ENCODE measurements at regions not wholly inside any gene's neighbourhood (a gene's known extent, or its start where the extent isn't known, plus 50 kb on each side); places are given as distances from the start of the nearest gene placed in this dataset.
"Not testable (repeated sequence)": the region's sequence is repeated elsewhere in the genome, so short reads cannot be mapped to it uniquely, and the experiment has no call there.

- DNase-seq (no peak), ATAC-seq (no peak)
- H3K9me3 Mint-ChIP-seq = no peaks in the 10 kb centered on the region
- H3K36me3 Mint-ChIP-seq (ENCODE audit: insufficient read depth) = no peaks in the 10 kb centered on the region
- H3K4me3 Mint-ChIP-seq = no peak overlapping the region
- no peaks in the 10 kb centered on the region for H3K27me3 Mint-ChIP-seq (ENCODE audit: low read depth)
- H3K4me1 Mint-ChIP-seq (ENCODE audit: low read depth) = peaks cover 3% of the 10 kb centered on the region
These were observed 99.5 kb downstream of the FMR1NB start for GRCh38 chrX:148080593-148080992.

- Mint-ChIP-seq H3K27me3 (ENCODE audit: low read depth) (no peaks in the 10 kb centered on the region), H3K4me1 (ENCODE audit: low read depth) (peaks cover 3% of the 10 kb centered on the region), H3K36me3 (ENCODE audit: insufficient read depth) (no peaks in the 10 kb centered on the region), H3K9me3 (no peaks in the 10 kb centered on the region), H3K4me3 (no peak overlapping the region)
- ATAC-seq (no peak), DNase-seq (no peak)
These were observed 103.5 kb downstream of the FMR1NB start for GRCh38 chrX:148084611-148085010.

- no peak for ATAC-seq
- no peaks in the 10 kb centered on the region for H3K4me1 Mint-ChIP-seq (ENCODE audit: low read depth)
- no peak for DNase-seq
- no peaks in the 10 kb centered on the region for H3K36me3 Mint-ChIP-seq (ENCODE audit: insufficient read depth)
- H3K9me3 Mint-ChIP-seq = no peaks in the 10 kb centered on the region
- no peaks in the 10 kb centered on the region for H3K27me3 Mint-ChIP-seq (ENCODE audit: low read depth)
- no peak overlapping the region for H3K4me3 Mint-ChIP-seq
These were observed 139.0 kb downstream of the FMR1NB start for GRCh38 chrX:148120151-148120550.

DNA sequence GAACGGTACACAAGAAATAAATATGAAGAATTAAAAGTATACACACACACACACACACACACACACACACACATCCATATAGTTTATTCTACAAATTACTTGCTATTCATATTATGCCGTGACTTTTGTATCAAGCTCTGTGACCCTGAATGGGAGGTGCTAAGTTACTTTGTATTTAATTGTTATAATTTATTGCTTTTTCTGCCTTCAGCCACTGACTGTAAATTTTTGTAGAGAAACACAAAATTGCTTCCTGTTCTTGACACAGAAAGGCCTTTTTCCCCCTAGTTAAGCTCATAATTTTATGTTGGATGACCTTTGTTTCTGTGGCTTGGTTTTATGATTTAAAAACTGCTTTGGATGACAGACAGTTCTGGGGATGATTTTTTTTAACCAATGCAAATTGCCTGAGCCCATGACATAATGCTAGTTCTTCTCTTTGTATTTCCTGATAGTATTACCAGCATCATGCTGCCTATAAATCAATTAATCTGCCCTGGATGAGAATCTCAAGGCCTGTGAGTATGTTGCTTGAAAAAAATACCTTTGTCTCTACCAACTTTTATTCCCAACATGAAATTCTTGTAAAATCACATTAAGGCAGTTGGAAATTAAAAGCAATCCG is 140.0 kb downstream of the FMR1NB start:
- Mint-ChIP-seq H3K4me1 (ENCODE audit: low read depth) (no peaks in the 10 kb centered on the region), H3K36me3 (ENCODE audit: insufficient read depth) (no peaks in the 10 kb centered on the region), H3K4me3 (no peak overlapping the region), H3K9me3 (no peaks in the 10 kb centered on the region), H3K27me3 (ENCODE audit: low read depth) (no peaks in the 10 kb centered on the region)
- ATAC-seq = no peak
- DNase-seq = no peak

- not testable (repeated sequence) for H3K4me3 Mint-ChIP-seq; H3K4me1 Mint-ChIP-seq (ENCODE audit: low read depth); H3K9me3 Mint-ChIP-seq; H3K27me3 Mint-ChIP-seq (ENCODE audit: low read depth); ATAC-seq; DNase-seq; H3K36me3 Mint-ChIP-seq (ENCODE audit: insufficient read depth)
These were observed 147.9 kb downstream of the FMR1NB start for GRCh38 chrX:148128872-148129505.

DNA sequence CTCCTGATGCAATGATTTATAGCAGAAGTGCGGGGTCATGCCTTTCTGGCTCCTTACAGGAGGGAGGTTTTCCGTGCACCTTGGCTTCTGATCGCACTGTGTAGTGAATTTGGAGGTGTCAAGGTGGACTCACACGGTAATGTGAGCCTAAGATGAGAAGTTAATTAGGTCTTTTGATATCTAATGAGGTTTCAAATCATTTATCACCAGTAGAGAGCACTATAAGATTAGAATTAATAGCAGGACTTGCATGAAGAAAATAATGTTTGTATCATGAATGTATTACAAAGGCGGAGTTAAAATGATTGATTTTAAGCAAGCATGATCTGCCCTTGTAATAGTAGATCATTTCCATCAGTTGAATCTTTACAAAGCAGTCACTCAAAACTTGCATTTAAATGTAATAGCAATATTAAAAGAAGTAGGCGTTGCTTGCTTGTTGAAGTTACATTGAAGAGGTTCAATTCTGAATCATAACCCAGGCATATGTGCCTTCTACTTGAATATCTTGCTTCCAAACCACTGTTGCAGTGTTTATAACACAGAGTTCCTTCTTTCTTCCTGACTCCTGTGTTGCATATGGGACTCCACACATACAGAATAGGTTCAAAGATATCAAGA is 152.1 kb downstream of the FMR1NB start:
- H3K27me3 Mint-ChIP-seq (ENCODE audit: low read depth) = no peaks in the 10 kb centered on the region
- H3K36me3 Mint-ChIP-seq (ENCODE audit: insufficient read depth) = no peaks in the 10 kb centered on the region
- H3K4me3 Mint-ChIP-seq = no peak overlapping the region
- no peak for DNase-seq
- H3K9me3 Mint-ChIP-seq = no peaks in the 10 kb centered on the region
- H3K4me1 Mint-ChIP-seq (ENCODE audit: low read depth) = no peaks in the 10 kb centered on the region
- ATAC-seq = no peak

- no peaks in the 10 kb centered on the region for H3K4me1 Mint-ChIP-seq (ENCODE audit: low read depth)
- DNase-seq (no peak), ATAC-seq (no peak)
- no peaks in the 10 kb centered on the region for H3K9me3 Mint-ChIP-seq
- H3K4me3 Mint-ChIP-seq = no peak overlapping the region
- no peaks in the 10 kb centered on the region for H3K27me3 Mint-ChIP-seq (ENCODE audit: low read depth)
- H3K36me3 Mint-ChIP-seq (ENCODE audit: insufficient read depth) = no peaks in the 10 kb centered on the region
These were observed 153.4 kb downstream of the FMR1NB start for GRCh38 chrX:148134578-148134977.

- H3K4me1 Mint-ChIP-seq (ENCODE audit: low read depth) = no peaks in the 10 kb centered on the region
- no peak overlapping the region for H3K4me3 Mint-ChIP-seq
- H3K9me3 Mint-ChIP-seq = no peaks in the 10 kb centered on the region
- H3K36me3 Mint-ChIP-seq (ENCODE audit: insufficient read depth) = no peaks in the 10 kb centered on the region
- no peak for DNase-seq
- ATAC-seq = no peak
- H3K27me3 Mint-ChIP-seq (ENCODE audit: low read depth) = no peaks in the 10 kb centered on the region
These were observed 154.6 kb downstream of the FMR1NB start for GRCh38 chrX:148135738-148136137.

- H3K4me3 Mint-ChIP-seq = no peak overlapping the region
- no peaks in the 10 kb centered on the region for H3K36me3 Mint-ChIP-seq (ENCODE audit: insufficient read depth)
- no peaks in the 10 kb centered on the region for H3K9me3 Mint-ChIP-seq
- no peak for ATAC-seq
- H3K4me1 Mint-ChIP-seq (ENCODE audit: low read depth) = no peaks in the 10 kb centered on the region
- no peaks in the 10 kb centered on the region for H3K27me3 Mint-ChIP-seq (ENCODE audit: low read depth)
- DNase-seq = no peak
These were observed 165.0 kb downstream of the FMR1NB start for GRCh38 chrX:148146121-148146520.

DNA sequence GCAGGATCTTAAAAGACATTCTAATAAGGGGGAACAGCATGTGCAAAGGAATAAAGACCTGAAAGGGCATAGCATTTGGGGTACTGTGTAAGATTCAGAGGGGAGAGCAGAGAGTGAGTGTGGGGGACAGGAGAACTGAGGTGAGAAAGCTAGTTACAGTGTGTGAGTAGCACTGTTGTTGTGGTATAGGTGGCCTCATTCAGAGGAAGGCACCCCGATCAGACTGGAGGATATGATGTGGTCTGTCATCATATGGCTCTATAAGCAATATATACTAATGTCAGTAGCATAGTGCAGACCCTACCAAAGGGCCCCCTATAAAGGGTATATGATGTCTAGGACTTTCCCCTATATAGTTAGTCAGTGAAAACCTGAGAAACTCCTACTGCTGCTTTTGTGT is 175.8 kb downstream of the FMR1NB start:
- Mint-ChIP-seq H3K27me3 (ENCODE audit: low read depth) (no peaks in the 10 kb centered on the region), H3K4me3 (no peak overlapping the region), H3K4me1 (ENCODE audit: low read depth) (no peaks in the 10 kb centered on the region), H3K9me3 (no peaks in the 10 kb centered on the region), H3K36me3 (ENCODE audit: insufficient read depth) (no peaks in the 10 kb centered on the region)
- ATAC-seq (no peak), DNase-seq (no peak)

DNA sequence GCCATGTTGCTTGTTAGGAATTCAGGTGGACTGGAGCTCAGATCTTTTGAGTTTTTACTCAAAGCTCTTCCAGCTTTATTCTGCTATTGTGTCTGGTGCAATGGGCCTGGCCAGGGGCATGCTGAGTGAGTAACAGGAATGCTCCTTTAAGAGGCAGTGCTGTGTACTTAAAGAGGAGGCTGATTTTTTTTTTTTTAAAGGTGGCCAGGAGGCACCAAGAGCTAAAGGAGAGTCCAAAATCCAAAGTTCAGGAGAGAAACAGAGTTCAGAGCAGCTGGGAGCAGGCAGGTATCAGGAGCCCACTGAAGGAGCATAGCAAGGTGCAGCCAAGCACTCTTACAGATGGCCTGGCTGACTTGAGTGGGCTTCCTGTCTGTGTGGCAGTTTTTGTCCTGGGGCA is 178.7 kb downstream of the FMR1NB start:
- ATAC-seq = no peak
- Mint-ChIP-seq H3K4me3 (no peak overlapping the region), H3K9me3 (no peaks in the 10 kb centered on the region), H3K4me1 (ENCODE audit: low read depth) (no peaks in the 10 kb centered on the region), H3K27me3 (ENCODE audit: low read depth) (no peaks in the 10 kb centered on the region), H3K36me3 (ENCODE audit: insufficient read depth) (no peaks in the 10 kb centered on the region)
- DNase-seq = no peak

GRCh38 chrX:148161701-148162100 is 180.6 kb downstream of the FMR1NB start:
- no peak overlapping the region for H3K4me3 Mint-ChIP-seq
- ATAC-seq (no peak), DNase-seq (no peak)
- H3K9me3 Mint-ChIP-seq = no peaks in the 10 kb centered on the region
- H3K4me1 Mint-ChIP-seq (ENCODE audit: low read depth) = no peaks in the 10 kb centered on the region
- H3K36me3 Mint-ChIP-seq (ENCODE audit: insufficient read depth) = no peaks in the 10 kb centered on the region
- H3K27me3 Mint-ChIP-seq (ENCODE audit: low read depth) = no peaks in the 10 kb centered on the region

- no peak for DNase-seq
These were observed 204.5 kb downstream of the FMR1NB start for GRCh38 chrX:148185631-148186030.

GRCh38 chrX:148192547-148192946 is 211.4 kb downstream of the FMR1NB start:
- no peaks in the 10 kb centered on the region for H3K36me3 Mint-ChIP-seq (ENCODE audit: insufficient read depth)
- DNase-seq (no peak), ATAC-seq (no peak)
- H3K9me3 Mint-ChIP-seq = no peaks in the 10 kb centered on the region
- H3K4me1 Mint-ChIP-seq (ENCODE audit: low read depth) = no peaks in the 10 kb centered on the region
- H3K27me3 Mint-ChIP-seq (ENCODE audit: low read depth) = no peaks in the 10 kb centered on the region
- no peak overlapping the region for H3K4me3 Mint-ChIP-seq

More at GRCh38 chrX:148185631-148186030, 204.5 kb downstream of the FMR1NB start:
- Mint-ChIP-seq H3K4me3 (no peak overlapping the region), H3K9me3 (no peaks in the 10 kb centered on the region), H3K27me3 (ENCODE audit: low read depth) (no peaks in the 10 kb centered on the region), H3K36me3 (ENCODE audit: insufficient read depth) (no peaks in the 10 kb centered on the region), H3K4me1 (ENCODE audit: low read depth) (no peaks in the 10 kb centered on the region)
- no peak for ATAC-seq

DNA sequence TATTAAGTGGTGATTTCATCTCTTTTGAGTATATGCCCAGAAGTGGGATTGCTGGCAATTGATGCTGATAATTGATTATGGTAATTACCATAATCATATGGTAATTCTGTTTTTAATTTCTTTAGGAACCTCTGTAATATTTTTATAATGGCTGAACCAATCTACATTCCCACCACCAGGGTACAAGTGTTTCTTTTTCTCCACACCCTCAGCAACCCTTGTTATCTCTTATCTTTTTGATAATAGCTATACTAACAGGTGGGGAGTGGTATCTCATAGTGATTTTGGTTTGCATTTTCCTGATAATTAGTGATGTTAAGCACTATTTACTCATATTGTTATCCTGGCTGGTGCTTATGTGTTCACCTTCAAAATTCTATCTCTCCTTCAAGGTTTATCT is 212.6 kb downstream of the FMR1NB start:
- no peak overlapping the region for H3K4me3 Mint-ChIP-seq
- no peaks in the 10 kb centered on the region for H3K36me3 Mint-ChIP-seq (ENCODE audit: insufficient read depth)
- H3K9me3 Mint-ChIP-seq = no peaks in the 10 kb centered on the region
- no peaks in the 10 kb centered on the region for H3K27me3 Mint-ChIP-seq (ENCODE audit: low read depth)
- H3K4me1 Mint-ChIP-seq (ENCODE audit: low read depth) = no peaks in the 10 kb centered on the region
- DNase-seq (no peak), ATAC-seq (no peak)

Measured in activated T-cell treated with anti-CD3 and anti-CD28 coated beads, Interleukin-2, amount 50 U/mL, for 4 hours (primary cell).